Panc1 (cell line): ENCODE measurements at regions not wholly inside any gene's neighbourhood (a gene's known extent, or its start where the extent isn't known, plus 50 kb on each side); places are given as distances from the start of the nearest gene placed in this dataset.

Experiments used
- ATAC-seq: fragments of 200-7000 bp; cut with Tn5 transposase; 2 replicates; pipeline ENCODE4 v1.9.1; 2020; ENCODE audit warnings: mild to moderate bottlenecking, moderate library complexity
- BruUV-seq: library from RNA; stranded (reverse); fragments of 400-500 nt; replicated peaks from 2 replicates; lab custom pipeline; 2021; lab: Mats Ljungman, UMichigan
- CTCF ChIA-PET: fragments of 300-600 bp; sonication (Branson Sonifier 250); formaldehyde crosslinking; loops from one replicate; lab custom pipeline; 2022; ENCODE audit warnings: antibody characterized with exemption; lab: Charles Lee
- POLR2A ChIA-PET: fragments of 300-600 bp; sonication (Branson Sonifier 250); formaldehyde crosslinking; loops from one replicate; lab custom pipeline; 2022; ENCODE audit warnings: antibody characterized with exemption; lab: Charles Lee
- DNase-seq: peaks from one replicate; pipeline ENCODE4 v3.0.0-alpha.2; 2010; ENCODE audit warnings: low read depth, low spot score
- H3K27ac ChIP-seq: 2 replicates; pipeline ENCODE4 v1.5.1; 2011; ENCODE audit warnings: mild to moderate bottlenecking, low read length, inconsistent platforms
- H3K27me3 ChIP-seq: fragments of 200-500 bp; sonication (Bioruptor generic); 2 replicates; pipeline ENCODE4 v1.6.0; 2014; ENCODE audit warnings: low read length, inconsistent platforms; ENCODE audit not compliant: control insufficient read depth, insufficient read depth
- H3K36me3 ChIP-seq: fragments of 200-500 bp; sonication (Bioruptor generic); 2 replicates; pipeline ENCODE4 v1.5.1; 2014; ENCODE audit warnings: inconsistent platforms, mild to moderate bottlenecking, low read length, moderate library complexity; ENCODE audit not compliant: control insufficient read depth, insufficient read depth
- H3K4me1 ChIP-seq: 2 replicates; pipeline ENCODE4 v1.5.1; 2011; ENCODE audit warnings: inconsistent platforms, mild to moderate bottlenecking, low read length, moderate library complexity; ENCODE audit not compliant: control insufficient read depth, insufficient read depth
- H3K4me3 ChIP-seq, 2 experiments: 2 replicates each; pipeline ENCODE4 v1.5.1; 2011 to 2012; ENCODE audit warnings: low read depth in 2 of 2, low read length in 2 of 2, mild to moderate bottlenecking in 2 of 2, inconsistent platforms in 1 of 2, moderate library complexity in 1 of 2
- H3K9me3 ChIP-seq: fragments of 200-500 bp; sonication (Bioruptor generic); 2 replicates; pipeline ENCODE4 v1.5.1; 2014; ENCODE audit warnings: low read depth, mild to moderate bottlenecking, inconsistent platforms, low read length, moderate library complexity; ENCODE audit not compliant: control insufficient read depth, insufficient read depth
- POLR2AphosphoS5 ChIP-seq: IDR thresholded peaks from 2 replicates; pipeline ENCODE4 v1.6.1; 2012; ENCODE audit warnings: mild to moderate bottlenecking, low read depth, low read length, moderate library complexity
- SIN3A ChIP-seq: IDR thresholded peaks from 2 replicates; pipeline ENCODE4 v1.6.1; 2012; ENCODE audit warnings: low read depth, mild to moderate bottlenecking, low read length, moderate library complexity, borderline replicate concordance; ENCODE audit not compliant: insufficient read depth
- TCF7L2 ChIP-seq: IDR thresholded peaks from 2 replicates; pipeline ENCODE4 v1.6.1; 2011; ENCODE audit warnings: mild to moderate bottlenecking, low read depth, low read length, inconsistent platforms
- in situ Hi-C: cut with HindIII; loops from 2 replicates; pipeline ENCODE4 v1.10.0; 2016; ENCODE audit warnings: low sequenced_read_pairs, low pct_unique_long_range_greater_than_20kb
- intact Hi-C: fragments of 100-400 bp; cut with micrococcal nuclease; formaldehyde crosslinking; loops from one replicate; pipeline ENCODE4 v1.10.0; 2022; ENCODE audit not compliant: unreplicated experiment
- TF ChIP-seq, protein P1 (sequence below): fragments of 450-650 bp; IDR thresholded peaks from 2 replicates; pipeline ENCODE4 v1.5.1; 2017; ENCODE audit warnings: mild to moderate bottlenecking
- TF ChIP-seq, protein P2 (sequence below), 2 experiments: IDR thresholded peaks; 2 replicates each; pipeline ENCODE4 v1.6.1; 2011 to 2012; ENCODE audit warnings: low read depth in 2 of 2, control low read depth in 1 of 2, low read length in 1 of 2, mild to moderate bottlenecking in 1 of 2, moderate library complexity in 1 of 2; ENCODE audit not compliant: insufficient read depth in 1 of 2

DNA sequence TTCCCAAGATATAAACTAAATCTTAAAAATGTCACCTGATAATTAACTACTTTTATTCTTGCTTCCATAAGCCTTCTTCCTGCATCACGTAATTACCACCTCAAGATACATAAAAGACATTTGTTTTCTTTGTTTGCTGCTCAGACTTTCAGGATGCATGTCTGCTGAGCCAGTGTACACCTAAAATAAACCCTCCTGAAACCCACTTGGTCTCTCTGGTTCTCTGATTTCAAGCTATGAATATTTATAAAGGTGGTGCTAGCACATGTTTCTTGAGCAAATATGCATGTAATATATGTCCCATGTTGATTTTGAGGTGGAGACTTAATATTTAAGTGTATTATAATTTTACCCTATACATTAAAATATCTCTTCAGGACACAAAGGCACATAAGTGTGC lies 1627.7 kb upstream of the CDH9 start:
- no peak for ATAC-seq
- intact Hi-C loops (no loop called here), in situ Hi-C loops (no loop called here)
- Histone ChIP-seq H3K36me3 (no peaks in the 10 kb centered on the region), H3K27ac (no peak overlapping the region), H3K9me3 (peaks cover 11% of the 10 kb centered on the region; the same call in 1 of the 2 replicates), H3K4me3 (no peak overlapping the region), H3K4me1 (no peaks in the 10 kb centered on the region), H3K27me3 (no peaks in the 10 kb centered on the region)
- no peak for DNase-seq
- ChIA-PET CTCF (no interaction called here), POLR2A (no interaction called here)
- BruUV-seq: no TSS peak
- TF ChIP-seq POLR2AphosphoS5 (no peak), TCF7L2 (no peak), SIN3A (no peak)
- TF ChIP-seq, protein P1, sequence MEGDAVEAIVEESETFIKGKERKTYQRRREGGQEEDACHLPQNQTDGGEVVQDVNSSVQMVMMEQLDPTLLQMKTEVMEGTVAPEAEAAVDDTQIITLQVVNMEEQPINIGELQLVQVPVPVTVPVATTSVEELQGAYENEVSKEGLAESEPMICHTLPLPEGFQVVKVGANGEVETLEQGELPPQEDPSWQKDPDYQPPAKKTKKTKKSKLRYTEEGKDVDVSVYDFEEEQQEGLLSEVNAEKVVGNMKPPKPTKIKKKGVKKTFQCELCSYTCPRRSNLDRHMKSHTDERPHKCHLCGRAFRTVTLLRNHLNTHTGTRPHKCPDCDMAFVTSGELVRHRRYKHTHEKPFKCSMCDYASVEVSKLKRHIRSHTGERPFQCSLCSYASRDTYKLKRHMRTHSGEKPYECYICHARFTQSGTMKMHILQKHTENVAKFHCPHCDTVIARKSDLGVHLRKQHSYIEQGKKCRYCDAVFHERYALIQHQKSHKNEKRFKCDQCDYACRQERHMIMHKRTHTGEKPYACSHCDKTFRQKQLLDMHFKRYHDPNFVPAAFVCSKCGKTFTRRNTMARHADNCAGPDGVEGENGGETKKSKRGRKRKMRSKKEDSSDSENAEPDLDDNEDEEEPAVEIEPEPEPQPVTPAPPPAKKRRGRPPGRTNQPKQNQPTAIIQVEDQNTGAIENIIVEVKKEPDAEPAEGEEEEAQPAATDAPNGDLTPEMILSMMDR: no peak
- TF ChIP-seq, protein P2, sequence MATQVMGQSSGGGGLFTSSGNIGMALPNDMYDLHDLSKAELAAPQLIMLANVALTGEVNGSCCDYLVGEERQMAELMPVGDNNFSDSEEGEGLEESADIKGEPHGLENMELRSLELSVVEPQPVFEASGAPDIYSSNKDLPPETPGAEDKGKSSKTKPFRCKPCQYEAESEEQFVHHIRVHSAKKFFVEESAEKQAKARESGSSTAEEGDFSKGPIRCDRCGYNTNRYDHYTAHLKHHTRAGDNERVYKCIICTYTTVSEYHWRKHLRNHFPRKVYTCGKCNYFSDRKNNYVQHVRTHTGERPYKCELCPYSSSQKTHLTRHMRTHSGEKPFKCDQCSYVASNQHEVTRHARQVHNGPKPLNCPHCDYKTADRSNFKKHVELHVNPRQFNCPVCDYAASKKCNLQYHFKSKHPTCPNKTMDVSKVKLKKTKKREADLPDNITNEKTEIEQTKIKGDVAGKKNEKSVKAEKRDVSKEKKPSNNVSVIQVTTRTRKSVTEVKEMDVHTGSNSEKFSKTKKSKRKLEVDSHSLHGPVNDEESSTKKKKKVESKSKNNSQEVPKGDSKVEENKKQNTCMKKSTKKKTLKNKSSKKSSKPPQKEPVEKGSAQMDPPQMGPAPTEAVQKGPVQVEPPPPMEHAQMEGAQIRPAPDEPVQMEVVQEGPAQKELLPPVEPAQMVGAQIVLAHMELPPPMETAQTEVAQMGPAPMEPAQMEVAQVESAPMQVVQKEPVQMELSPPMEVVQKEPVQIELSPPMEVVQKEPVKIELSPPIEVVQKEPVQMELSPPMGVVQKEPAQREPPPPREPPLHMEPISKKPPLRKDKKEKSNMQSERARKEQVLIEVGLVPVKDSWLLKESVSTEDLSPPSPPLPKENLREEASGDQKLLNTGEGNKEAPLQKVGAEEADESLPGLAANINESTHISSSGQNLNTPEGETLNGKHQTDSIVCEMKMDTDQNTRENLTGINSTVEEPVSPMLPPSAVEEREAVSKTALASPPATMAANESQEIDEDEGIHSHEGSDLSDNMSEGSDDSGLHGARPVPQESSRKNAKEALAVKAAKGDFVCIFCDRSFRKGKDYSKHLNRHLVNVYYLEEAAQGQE (IDR thresholded peaks at IDR 0.05; ENCODE audit: insufficient read depth in 1 of 2, low read depth in 2 of 2, low read length in 1 of 2): no peak

DNA sequence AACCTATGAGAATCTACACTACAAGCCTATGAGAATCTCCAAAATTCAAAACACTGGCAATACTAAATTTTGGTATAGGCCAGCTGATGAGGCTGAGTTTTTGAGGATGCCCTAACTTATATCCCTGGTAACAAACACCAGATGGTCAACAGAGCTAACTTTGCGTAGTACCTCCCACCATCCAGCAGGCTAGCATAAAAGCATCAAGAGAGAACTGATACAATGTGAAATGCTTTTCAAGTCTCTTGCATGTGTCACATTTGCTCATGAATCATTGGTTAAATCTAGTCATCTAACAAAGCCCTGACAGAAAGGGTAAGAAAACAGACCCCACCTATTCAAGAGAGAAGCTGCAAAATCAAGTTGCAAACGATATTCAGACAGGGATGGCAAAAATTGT lies 1609.7 kb upstream of the CDH9 start:
- ChIA-PET CTCF (no interaction called here), POLR2A (no interaction called here)
- BruUV-seq: no TSS peak
- in situ Hi-C loops (no loop called here), intact Hi-C loops (no loop called here)
- ATAC-seq: no peak
- Histone ChIP-seq H3K4me1 (no peaks in the 10 kb centered on the region), H3K9me3 (no peaks in the 10 kb centered on the region), H3K36me3 (no peaks in the 10 kb centered on the region), H3K4me3 (no peak overlapping the region), H3K27ac (no peak overlapping the region), H3K27me3 (no peaks in the 10 kb centered on the region)
- DNase-seq: no peak
- TF ChIP-seq, protein P1: no peak
- TF ChIP-seq TCF7L2 (no peak), POLR2AphosphoS5 (no peak), SIN3A (no peak)
- TF ChIP-seq, protein P2 (IDR thresholded peaks at IDR 0.05; ENCODE audit: insufficient read depth in 1 of 2, low read depth in 2 of 2, low read length in 1 of 2): no peak
